ENCODE measurements at regions not wholly inside any gene's neighbourhood (a gene's known extent, or its start where the extent isn't known, plus 50 kb on each side); places are given as distances from the start of the nearest gene placed in this dataset.

DNA sequence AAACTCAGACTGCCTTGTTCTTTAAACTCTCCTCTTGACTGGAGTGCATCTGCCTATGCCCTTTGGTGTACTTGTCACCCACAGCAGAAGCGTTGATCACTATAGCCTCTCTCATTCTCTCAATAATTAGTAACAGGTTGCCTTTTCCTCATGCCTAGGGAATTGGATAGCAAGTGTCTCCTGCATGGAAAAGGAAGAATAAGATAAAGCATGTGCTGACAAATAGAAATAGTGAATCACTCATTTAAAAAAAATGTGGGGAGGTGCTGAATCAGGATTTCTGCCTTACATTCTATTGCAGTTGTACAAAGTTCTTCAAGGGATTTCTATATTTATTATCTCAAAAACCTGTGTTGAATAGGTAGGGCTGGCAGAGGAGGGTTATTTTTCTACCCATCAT is 323.0 kb downstream of the TXNL1 start (continued):
- TF ChIP-seq, protein P1, sequence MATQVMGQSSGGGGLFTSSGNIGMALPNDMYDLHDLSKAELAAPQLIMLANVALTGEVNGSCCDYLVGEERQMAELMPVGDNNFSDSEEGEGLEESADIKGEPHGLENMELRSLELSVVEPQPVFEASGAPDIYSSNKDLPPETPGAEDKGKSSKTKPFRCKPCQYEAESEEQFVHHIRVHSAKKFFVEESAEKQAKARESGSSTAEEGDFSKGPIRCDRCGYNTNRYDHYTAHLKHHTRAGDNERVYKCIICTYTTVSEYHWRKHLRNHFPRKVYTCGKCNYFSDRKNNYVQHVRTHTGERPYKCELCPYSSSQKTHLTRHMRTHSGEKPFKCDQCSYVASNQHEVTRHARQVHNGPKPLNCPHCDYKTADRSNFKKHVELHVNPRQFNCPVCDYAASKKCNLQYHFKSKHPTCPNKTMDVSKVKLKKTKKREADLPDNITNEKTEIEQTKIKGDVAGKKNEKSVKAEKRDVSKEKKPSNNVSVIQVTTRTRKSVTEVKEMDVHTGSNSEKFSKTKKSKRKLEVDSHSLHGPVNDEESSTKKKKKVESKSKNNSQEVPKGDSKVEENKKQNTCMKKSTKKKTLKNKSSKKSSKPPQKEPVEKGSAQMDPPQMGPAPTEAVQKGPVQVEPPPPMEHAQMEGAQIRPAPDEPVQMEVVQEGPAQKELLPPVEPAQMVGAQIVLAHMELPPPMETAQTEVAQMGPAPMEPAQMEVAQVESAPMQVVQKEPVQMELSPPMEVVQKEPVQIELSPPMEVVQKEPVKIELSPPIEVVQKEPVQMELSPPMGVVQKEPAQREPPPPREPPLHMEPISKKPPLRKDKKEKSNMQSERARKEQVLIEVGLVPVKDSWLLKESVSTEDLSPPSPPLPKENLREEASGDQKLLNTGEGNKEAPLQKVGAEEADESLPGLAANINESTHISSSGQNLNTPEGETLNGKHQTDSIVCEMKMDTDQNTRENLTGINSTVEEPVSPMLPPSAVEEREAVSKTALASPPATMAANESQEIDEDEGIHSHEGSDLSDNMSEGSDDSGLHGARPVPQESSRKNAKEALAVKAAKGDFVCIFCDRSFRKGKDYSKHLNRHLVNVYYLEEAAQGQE (IDR thresholded peaks at IDR 0.05; ENCODE audit: low read depth, low read length): no peak

DNA sequence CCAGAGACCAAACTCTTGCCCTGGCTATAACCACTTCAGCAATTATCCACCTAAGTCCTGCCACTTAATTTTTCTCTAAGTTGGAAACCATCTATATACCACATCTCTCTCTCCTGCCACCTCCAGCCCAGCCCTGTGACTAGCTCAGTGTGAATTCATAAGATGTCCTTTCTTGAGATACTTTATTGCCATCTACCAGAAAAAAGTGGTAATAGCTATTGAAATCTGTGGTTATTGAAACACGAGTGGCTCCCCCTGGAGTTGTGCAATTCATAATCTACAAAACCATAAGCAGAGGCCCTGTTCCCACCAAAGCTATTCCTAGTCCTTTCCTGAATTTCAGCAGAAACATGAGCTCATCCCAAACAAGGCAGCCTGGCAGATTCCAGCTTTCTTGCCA is 324.0 kb downstream of the TXNL1 start:
- Histone ChIP-seq H3K27me3 (replicated peaks in 1 of 2; ENCODE audit: control insufficient read depth in 2 of 2, insufficient read depth in 2 of 2, low read length in 1 of 2) (no peaks in the 10 kb centered on the region), H3K36me3 (ENCODE audit: control insufficient read depth in 2 of 2, insufficient read depth in 2 of 2, low read length in 1 of 2) (no peaks in the 10 kb centered on the region), H2AFZ (ENCODE audit: control insufficient read depth, low read depth, low read length) (no peak overlapping the region), H3K4me1 (ENCODE audit: control insufficient read depth, insufficient read depth, low read length) (peaks cover 1% of the 10 kb centered on the region), H3K79me2 (ENCODE audit: control insufficient read depth, insufficient read depth, low read length) (no peaks in the 10 kb centered on the region), H4K20me1 (ENCODE audit: control insufficient read depth, insufficient read depth) (no peaks in the 10 kb centered on the region), H3K9ac (ENCODE audit: control insufficient read depth, insufficient read depth, low read length) (no peak overlapping the region), H3K4me3 (no peak overlapping the region), H3K4me2 (ENCODE audit: control insufficient read depth, insufficient read depth) (no peak overlapping the region), H3K9me3 (replicated peaks; ENCODE audit: control insufficient read depth, insufficient read depth, low read length) (no peaks in the 10 kb centered on the region), H3K27ac (ENCODE audit: control insufficient read depth, insufficient read depth) (no peak overlapping the region)
- ATAC-seq (no peak), DNase-seq (ENCODE audit: low read depth, low spot score) (no peak), FAIRE-seq (no peak)
- no TSS peak for BruUV-seq (replicated peaks)
- intact Hi-C loops (cut with micrococcal nuclease; ENCODE audit: unreplicated experiment) (no loop called here), in situ Hi-C loops (cut with MboI) (no loop called here)
- ChIA-PET CTCF (interaction anchor here (0.7 to 1.6 kb wide), 10 partner anchors 9 to 905 kb away, joined by 3 to 5 read pairs (median 3); no protein-coding TSS in a partner anchor), RAD21 (ENCODE audit: unreplicated experiment) (interaction anchor here (1.0 to 1.5 kb wide), 4 partner anchors 56 to 899 kb away, joined by 3 to 5 read pairs (median 4); no protein-coding TSS in a partner anchor), POLR2A (no interaction called here), SMC1A (ENCODE audit: uncharacterized antibody, unreplicated experiment) (interaction anchor here (0.6 to 1.1 kb wide), 3 partner anchors 8 to 1079 kb away, joined by 3 to 5 read pairs (median 4); no protein-coding TSS in a partner anchor)
- 4% methylated on average over 1 of the region's 1 CpG for WGBS (ENCODE audit: insufficient coverage, insufficient replicate concordance, low lambda C conversion rate, missing lambda C conversion rate)
- TF ChIP-seq, protein P2, sequence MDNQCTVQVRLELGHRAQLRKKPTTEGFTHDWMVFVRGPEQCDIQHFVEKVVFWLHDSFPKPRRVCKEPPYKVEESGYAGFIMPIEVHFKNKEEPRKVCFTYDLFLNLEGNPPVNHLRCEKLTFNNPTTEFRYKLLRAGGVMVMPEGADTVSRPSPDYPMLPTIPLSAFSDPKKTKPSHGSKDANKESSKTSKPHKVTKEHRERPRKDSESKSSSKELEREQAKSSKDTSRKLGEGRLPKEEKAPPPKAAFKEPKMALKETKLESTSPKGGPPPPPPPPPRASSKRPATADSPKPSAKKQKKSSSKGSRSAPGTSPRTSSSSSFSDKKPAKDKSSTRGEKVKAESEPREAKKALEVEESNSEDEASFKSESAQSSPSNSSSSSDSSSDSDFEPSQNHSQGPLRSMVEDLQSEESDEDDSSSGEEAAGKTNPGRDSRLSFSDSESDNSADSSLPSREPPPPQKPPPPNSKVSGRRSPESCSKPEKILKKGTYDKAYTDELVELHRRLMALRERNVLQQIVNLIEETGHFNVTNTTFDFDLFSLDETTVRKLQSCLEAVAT (IDR thresholded peaks at IDR 0.05): no peak
- TF ChIP-seq RUNX3 (IDR thresholded peaks at IDR 0.05; ENCODE audit: low read length) (peak; percentile 41), STAT1 (conservative IDR thresholded peaks at IDR 0.05) (no peak), RFX5 (IDR thresholded peaks at IDR 0.05; ENCODE audit: low read depth, low read length) (no peak), RAD21 (IDR thresholded peaks at IDR 0.05; ENCODE audit: insufficient read depth, low read depth, low read length) (peak; percentile 35; the same call in 1 of the 2 replicates), BHLHE40 (IDR thresholded peaks at IDR 0.05; ENCODE audit: borderline replicate concordance in 1 of 2, low read depth in 2 of 2, low read length in 1 of 2) (no peak), BCL11A (IDR thresholded peaks at IDR 0.05; ENCODE audit: low read depth, low read length) (no peak), CBFB (IDR thresholded peaks at IDR 0.05; ENCODE audit: low read depth) (no peak), TCF7 (IDR thresholded peaks at IDR 0.05; ENCODE audit: borderline replicate concordance) (no peak), GABPA (IDR thresholded peaks at IDR 0.05; ENCODE audit: low read depth) (no peak), POLR2AphosphoS5 (IDR thresholded peaks at IDR 0.05; ENCODE audit: low read length) (no peak), EED (IDR thresholded peaks at IDR 0.05; ENCODE audit: low read depth) (no peak), NFXL1 (IDR thresholded peaks at IDR 0.05; ENCODE audit: borderline replicate concordance) (no peak)
- TF ChIP-seq, protein P3, sequence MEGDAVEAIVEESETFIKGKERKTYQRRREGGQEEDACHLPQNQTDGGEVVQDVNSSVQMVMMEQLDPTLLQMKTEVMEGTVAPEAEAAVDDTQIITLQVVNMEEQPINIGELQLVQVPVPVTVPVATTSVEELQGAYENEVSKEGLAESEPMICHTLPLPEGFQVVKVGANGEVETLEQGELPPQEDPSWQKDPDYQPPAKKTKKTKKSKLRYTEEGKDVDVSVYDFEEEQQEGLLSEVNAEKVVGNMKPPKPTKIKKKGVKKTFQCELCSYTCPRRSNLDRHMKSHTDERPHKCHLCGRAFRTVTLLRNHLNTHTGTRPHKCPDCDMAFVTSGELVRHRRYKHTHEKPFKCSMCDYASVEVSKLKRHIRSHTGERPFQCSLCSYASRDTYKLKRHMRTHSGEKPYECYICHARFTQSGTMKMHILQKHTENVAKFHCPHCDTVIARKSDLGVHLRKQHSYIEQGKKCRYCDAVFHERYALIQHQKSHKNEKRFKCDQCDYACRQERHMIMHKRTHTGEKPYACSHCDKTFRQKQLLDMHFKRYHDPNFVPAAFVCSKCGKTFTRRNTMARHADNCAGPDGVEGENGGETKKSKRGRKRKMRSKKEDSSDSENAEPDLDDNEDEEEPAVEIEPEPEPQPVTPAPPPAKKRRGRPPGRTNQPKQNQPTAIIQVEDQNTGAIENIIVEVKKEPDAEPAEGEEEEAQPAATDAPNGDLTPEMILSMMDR (IDR thresholded peaks at IDR 0.05 in 2 of 3, conservative IDR thresholded peaks at IDR 0.05 in 1 of 3; ENCODE audit: control insufficient read depth in 2 of 3, extremely low read depth in 1 of 3, insufficient read depth in 1 of 3, low read depth in 3 of 3, low read length in 3 of 3): peak in 2 of 3 experiments; percentile 14 to 17; a peak in 2 of 6 replicates
